NCI-H2196 (cell line): ENCODE measurements at regions not wholly inside any gene's neighbourhood (a gene's known extent, or its start where the extent isn't known, plus 50 kb on each side); places are given as distances from the start of the nearest gene placed in this dataset.

Experiments used
- DNase-seq: peaks from one replicate; lab custom pipeline; 2025; ENCODE audit not compliant: unreplicated experiment; lab: John Stamatoyannopoulos, UW

GRCh38 chr14:26395726-26396125, 202.1 kb downstream of the NOVA1 start:
- no peak for DNase-seq

- DNase-seq = peak; percentile 68
Observed at GRCh38 chr14:26394150-26394810, 203.6 kb downstream of the NOVA1 start.

- DNase-seq = no peak
Observed at GRCh38 chr14:26392498-26392897, 205.3 kb downstream of the NOVA1 start.

- DNase-seq = no peak
Observed at GRCh38 chr14:26389646-26390508, 208.0 kb downstream of the NOVA1 start.

DNA sequence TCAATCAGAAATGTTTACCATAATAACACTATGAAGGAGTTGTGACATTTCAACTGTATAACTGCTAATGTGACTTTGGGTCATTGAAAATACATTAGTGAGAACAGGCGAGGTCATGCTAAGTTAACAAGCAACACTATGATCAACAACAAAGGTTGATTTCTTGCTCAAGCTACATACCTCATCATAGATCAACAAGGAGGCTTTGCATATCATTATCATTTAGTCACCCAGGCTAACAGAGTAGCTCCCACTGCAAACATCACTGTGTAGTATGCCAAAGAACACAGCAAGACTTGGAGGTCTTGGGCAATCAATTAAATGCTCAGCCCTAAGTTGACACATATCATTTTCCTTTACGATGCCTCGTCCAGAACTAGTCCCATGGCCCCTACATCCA, 212.5 kb downstream of the NOVA1 start:
- DNase-seq = no peak

GRCh38 chr14:26382901-26383685, 214.7 kb downstream of the NOVA1 start:
- no peak for DNase-seq

GRCh38 chr14:26381405-26381804, 216.4 kb downstream of the NOVA1 start:
- no peak for DNase-seq

DNA sequence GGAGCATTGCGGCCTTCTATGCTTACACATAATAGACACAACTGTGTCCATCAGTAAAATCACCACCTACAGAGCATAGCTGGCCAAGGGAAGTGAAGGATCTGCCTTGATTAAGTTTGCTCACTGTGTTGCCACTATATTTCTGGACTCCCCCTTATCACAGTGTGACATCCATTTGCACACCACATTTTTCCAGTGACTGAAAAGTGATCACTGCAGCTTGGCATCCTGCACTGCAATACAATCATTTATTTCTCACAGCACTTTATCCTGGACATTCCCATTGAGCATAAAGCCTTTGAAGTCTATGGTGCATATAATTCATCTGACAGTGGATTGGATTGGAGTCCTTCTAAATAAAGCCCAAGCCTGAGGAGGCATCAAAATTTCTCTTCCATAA, 217.2 kb downstream of the NOVA1 start:
- DNase-seq = no peak

DNA sequence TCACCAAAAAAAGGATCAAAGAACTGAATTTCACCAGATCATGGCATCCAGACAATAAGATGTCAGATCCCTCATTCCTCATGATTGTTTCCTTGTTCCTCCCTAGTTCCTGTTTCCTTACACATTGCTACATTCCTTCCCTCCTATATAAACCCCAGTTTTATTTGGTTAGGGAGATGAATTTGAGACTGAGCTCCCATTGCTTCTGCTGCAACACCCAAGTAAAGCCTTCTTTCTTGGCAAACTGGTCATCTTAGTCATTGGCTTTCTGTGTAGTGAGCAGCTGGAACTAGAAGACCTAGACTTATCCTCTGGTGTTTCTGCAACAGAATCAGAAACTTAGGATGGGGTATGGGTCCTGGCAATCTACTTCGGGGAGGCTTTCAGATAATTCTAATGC, 217.9 kb downstream of the NOVA1 start:
- DNase-seq = no peak

GRCh38 chr14:26377150-26377549, 220.7 kb downstream of the NOVA1 start:
- DNase-seq = no peak

DNA sequence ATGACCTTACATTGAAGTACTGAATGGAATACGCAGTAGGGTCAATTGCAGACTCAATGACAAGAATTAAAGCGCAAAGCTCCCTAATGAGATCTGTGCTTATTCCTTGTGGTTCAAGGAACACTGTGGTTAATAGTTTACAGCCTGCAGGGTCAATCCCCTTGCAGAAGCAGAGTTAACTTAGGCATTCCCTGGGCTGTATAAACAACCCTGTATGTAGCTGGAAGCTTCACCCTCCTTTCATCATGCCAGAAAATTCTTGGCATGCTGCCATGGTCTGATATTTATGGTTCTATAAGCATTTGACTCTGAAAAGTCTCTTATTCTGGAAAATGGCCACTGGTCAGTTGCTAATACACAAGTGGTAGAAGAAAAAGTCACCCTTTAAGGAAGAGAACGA, 227.7 kb downstream of the NOVA1 start:
- DNase-seq = no peak

GRCh38 chr14:26363689-26364088, 234.1 kb downstream of the NOVA1 start:
- DNase-seq = no peak

DNA sequence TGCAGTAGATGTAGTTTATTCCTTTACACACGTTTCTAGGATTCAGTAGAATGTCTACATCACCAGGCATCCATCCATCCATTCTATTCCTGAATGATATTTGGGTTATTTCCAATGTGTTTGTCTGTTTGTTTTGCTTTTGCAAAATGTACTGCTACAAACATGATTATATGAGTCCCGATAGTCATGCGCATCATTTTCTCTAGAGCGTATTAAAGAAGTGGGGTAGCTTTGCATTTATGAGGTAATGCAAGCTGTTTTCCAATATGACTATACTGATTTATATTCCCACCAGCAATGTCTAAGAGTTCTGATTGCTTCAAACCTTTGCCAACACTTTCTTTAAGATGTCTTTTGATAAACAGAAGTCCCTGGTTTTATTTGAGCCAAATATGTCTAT, 253.2 kb downstream of the NOVA1 start:
- no peak for DNase-seq

GRCh38 chr14:26339381-26339780, 258.5 kb downstream of the NOVA1 start:
- no peak for DNase-seq

DNA sequence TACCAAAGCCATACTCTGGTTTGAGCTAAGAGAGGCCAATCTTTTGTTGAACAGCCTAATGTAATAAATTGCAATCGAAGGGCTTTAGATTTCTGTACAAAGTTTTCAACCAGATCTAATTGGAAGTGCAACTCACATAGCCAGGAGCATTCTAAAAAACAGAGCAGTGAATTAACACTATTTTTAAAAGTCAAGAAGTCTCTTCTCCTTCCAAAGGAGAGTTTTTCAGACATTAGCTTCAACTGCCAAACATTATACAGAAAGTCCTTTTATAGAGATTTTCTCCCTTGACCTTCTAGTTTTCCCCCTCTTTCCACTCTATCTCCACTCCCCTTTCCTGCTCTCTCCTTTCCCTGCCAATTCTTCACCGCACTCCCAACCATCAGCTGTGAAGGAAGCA, 259.6 kb downstream of the NOVA1 start:
- DNase-seq = no peak

DNA sequence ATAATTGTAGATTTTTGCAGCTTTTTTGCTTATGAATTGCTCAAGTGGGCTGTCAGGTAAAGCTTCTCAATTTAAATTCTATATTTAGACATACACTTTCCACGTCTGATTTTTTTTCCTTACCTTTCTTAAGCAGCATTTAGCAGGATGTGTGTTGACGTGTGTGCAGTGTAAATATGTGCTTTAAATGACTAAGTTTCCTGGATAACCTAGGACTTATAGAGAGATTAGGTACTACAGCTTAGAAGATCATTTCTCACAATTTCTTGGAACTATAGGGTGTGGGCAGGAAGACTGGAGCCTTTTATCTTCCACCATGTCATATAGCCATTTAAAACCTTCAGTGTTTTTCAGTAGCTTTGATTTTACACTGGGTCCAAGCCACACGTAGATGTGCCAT, 263.5 kb downstream of the NOVA1 start:
- no peak for DNase-seq

GRCh38 chr14:26332966-26333365, 264.9 kb downstream of the NOVA1 start:
- no peak for DNase-seq

DNA sequence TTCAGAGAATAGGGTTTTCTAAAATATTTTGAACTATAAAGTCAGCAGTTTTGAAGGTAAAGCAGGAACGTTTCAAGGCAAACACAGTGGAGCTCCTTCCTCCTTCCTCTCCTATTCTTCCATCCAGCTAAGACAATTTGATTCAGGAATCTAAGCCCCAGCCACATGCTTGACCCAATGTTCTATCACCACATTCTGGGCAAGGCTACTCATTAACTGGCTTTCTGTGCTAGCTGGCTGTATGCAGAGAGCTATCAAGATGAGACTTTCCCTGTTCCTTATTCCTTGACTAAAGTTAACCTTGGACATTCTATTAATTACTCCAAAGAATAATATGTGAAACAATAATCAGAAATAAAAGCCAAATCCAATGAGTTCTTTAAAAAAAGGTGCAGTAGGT, 266.9 kb downstream of the NOVA1 start:
- DNase-seq = no peak

DNA sequence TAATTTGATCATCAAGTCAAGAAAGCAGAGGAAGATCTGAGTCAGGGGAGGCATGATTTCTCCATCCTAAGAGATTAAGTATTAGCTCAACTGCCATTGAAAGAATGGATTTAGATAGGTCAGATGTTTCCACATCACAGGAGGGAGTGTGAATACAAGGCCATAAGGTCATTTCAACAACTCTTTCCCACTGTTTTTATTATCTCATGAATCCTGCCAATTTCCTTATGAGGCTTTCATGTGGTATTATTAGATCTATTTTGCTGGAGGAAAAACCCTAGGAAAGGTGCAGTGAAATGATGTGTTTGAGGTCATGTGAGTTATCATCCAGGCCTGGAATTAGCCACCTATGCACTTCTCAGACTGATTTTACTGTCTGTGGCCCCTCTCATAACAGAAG, 269.0 kb downstream of the NOVA1 start:
- DNase-seq = no peak

DNA sequence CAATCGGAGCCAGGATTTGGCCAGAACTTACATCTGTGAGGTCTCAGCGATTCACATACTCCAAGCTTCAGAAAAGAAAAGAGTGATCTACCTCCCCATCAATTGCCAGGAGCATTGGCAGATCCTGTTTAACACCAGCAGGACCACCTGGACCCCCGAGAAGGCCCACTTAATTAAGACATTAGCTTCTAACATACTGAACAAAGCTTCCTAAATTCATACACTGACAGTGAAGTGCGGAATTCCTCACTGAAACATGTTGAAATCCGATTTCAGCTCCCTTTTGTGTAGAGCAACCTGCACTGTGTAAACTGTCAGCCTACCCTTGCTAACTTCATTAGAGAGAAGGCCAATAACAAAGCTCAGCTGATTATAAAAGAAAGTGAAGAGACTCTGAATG, 274.0 kb downstream of the NOVA1 start:
- no peak for DNase-seq

- DNase-seq = no peak
Observed at GRCh38 chr14:26320886-26321285, 276.9 kb downstream of the NOVA1 start.
